Activated CD4-positive, alpha-beta T cell treated with anti-CD3 and anti-CD28 coated beads, Interleukin-2, Interleukin-6, amounts not matched to agents 100 ng/mL and 50 ng/mL, durations not matched to agents 16 hours and 8 hours (primary cell): ENCODE measurements at regions not wholly inside any gene's neighbourhood (a gene's known extent, or its start where the extent isn't known, plus 50 kb on each side); places are given as distances from the start of the nearest gene placed in this dataset.
"Not testable (repeated sequence)": the region's sequence is repeated elsewhere in the genome, so short reads cannot be mapped to it uniquely, and the experiment has no call there.

ENCODE experiments used
- DNase-seq: peaks from one replicate; pipeline ENCODE4 v3.0.0-alpha.2; 2020

DNA sequence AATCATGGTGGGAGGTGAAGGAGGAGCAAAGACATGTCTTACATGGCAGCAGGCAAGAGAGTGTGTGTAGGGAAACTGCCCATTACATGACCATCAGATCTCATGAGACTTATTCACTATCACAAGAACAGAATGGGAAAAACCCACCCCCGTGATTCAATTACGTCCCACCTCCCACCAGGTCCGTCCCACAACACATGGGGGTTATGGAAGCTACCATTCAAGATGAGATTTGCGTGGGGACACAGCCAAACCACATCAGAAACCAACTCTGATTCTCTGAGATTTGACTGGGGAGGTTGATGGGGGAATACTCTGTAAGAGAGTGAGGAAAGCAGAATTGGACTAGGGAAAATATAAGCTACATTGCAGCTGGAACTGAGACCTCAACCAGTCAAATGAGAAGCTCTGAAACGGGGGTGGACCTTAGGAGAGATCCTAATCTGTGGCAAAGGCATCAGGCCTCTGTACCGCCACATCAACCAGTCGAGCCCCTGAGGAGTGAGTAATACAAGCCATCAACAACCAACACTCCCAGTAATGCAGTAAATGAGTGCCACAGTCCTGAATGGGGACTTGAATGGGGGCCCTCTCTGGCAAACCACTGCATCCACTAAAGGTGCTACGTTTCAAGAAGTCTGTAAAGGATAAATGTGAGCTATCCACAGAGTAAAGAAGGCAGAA is 207.9 kb upstream of the GADL1 start:
- peak; percentile 33 for DNase-seq

- no peak for DNase-seq
These were observed 208.7 kb upstream of the GADL1 start for GRCh38 chr3:31103181-31103580.

GRCh38 chr3:31103623-31104180 is 209.2 kb upstream of the GADL1 start:
- no peak for DNase-seq

DNA sequence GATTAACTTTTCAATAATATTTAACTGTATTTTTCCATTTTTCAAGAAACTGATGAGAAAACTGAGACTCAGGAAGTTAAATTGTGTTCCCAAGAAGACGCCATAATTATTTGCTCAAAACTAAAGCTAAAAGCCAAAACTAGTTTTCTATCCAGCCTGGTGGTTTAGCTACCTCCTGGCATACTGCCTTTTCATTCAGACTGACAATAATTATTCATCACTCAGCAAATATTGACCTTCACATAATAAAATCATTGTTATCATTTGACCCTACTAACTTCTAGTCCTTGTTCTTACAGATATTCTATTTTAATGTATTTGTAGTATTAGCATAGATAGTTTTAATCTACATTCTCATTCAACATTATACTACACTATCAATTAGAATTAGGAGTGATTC is 210.6 kb upstream of the GADL1 start:
- no peak for DNase-seq

GRCh38 chr3:31105438-31106077 is 211.1 kb upstream of the GADL1 start:
- DNase-seq, result peak; percentile 78

GRCh38 chr3:31106204-31106603 is 211.7 kb upstream of the GADL1 start:
- no peak for DNase-seq

DNA sequence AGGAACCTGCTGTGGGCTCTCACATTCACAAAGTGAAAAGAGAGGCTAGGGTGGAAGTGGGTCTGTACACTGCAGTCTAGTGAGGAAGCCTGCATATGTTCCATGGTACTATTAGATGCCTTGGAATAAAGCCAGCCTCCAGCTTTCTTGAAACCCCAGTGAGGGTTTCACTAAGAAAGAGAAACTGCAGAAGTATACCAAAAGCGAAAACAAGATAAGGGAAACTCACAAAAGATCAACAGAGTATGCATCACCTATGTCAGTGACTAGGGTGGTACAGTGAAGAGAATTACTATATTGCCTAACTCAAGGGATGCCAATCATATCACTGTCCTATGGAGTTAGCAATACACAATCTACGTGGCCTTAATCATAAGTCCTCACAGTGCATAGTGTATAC is 212.5 kb upstream of the GADL1 start:
- DNase-seq, result peak; percentile 47

- no peak for DNase-seq
These were observed 220.4 kb upstream of the GADL1 start for GRCh38 chr3:31114929-31115283.

DNA sequence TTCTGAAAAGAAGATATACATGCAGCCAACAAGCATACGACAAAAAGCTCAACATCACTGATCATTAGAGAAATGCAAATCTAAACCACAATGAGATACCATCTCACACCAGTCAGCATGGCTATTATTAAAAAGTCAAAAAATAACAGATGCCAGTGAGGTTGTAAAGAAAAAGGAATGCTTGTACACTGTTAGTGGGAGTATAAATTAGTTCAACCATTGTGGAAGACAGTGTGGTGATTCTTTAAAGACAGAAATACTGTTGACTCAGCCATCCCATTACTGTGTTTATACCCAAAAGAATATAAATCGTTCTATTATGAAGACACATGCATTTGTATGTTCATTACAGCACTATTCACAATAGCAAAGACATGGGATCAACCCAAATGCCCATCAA is 221.1 kb upstream of the GADL1 start:
- not testable (repeated sequence) for DNase-seq

DNA sequence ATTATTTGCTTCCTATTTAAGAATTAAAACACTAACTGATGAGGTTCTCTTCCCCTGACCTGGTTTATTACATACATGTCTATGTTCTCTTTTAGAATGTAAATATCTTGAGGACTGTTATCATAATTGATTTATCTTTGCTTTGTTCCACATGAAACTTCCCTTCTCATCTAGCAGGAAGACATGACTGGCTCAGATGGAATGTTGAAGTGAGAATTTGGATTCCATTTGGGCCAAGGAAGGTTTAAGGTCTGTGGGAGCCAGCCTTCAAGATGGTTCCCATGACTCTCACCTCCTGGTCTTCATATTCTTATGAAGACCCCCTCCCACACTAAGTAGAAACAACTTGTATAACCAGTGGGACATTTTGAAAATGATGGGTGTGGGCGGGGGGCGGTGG is 222.2 kb upstream of the GADL1 start:
- DNase-seq, result no peak

- no peak for DNase-seq
These were observed 223.4 kb upstream of the GADL1 start for GRCh38 chr3:31117854-31118253.

DNA sequence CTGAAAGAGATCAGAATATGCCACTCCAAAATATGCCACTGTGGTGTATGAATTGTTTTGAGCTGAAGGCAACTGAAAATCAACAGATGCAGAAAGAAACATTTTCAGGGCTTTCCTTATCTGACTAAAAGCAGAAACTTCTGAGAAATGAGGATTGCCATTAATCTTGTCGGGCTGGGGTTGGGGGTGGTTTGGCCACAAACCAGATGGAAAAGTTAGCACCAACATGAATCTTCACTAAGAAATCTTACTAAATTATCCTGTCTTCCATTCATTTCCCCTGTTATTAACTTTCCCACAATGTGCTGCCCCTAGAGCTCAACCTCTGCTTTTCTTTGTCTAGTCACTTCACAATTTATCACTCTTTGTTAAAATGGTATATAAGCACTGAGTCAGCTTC is 229.9 kb upstream of the GADL1 start:
- no peak for DNase-seq

DNA sequence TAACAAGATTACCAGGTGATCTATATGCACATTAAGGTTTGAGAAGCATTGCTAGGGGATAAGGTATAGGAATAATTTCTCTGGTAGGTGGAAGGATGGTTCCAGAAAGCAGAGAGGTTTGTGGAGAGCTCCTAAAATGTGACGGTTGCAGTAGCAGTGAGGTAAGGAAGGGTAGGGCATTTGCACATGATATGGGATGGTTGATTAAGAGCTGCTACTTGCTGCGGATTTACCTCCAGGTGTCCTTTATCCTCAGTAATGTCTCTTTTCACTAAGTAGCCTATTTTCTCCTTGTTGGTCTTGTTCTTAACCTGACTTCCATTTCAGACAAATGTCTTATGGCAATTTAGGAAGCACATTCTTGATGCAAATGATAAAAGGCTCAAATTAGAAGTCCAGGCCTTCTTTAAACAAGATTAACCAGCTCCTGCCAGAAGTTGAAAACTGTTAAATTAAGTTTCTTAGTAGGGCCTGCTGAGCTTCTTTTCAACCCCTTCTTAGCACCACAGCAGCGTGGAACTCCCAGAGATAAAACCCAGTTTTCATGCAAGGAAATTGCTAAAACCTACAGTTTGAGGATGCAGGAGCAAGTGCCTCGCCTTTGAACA is 231.1 kb upstream of the GADL1 start:
- no peak for DNase-seq

DNA sequence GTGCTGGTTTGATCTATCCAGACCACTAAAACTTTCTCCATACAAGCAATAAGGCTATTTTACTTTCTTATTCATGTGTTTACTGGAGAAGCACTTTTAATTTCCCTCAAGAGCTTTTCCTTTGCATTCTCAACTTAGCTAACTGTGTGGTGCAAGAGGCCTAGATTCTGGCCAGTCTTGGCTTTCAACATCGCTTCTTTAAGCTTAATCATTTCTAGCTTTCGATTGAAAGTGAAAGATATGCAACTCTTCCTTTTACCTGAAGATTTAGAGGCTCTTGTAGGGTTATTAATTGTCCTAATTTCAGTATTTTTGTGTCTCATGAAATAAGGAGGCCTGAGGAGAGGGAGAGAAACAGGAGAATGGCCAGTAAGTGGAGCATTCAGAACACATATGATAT is 234.8 kb upstream of the GADL1 start:
- no peak for DNase-seq

DNA sequence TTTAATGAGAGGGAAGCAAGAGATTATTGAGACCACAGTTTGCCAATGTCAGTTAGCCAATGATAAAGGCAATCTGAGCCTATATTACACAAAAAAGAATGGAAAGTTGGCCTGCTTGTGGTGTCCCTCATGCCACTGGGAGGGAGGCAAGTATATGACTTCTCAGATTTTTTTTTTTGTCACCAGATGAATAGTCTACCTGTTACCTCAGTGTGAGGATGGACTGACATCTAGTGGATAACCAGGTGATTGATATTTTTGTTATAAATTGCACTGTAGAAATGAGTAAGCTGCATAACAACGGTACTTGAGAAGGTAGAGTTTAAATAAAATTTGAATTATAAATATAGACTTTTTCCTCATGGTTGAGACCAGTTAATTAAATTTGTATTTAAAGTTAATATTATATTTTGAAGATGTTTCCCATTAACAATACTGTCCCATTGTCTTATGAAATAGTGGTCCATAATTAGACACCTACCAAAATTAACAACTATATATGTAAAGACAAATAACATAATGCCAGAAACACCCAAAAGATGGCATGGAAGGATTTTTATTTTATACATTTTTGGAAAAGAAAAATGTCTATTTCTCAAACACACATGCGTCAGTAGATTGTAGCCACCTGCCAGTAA is 237.8 kb upstream of the GADL1 start:
- DNase-seq, result peak; percentile 39

DNA sequence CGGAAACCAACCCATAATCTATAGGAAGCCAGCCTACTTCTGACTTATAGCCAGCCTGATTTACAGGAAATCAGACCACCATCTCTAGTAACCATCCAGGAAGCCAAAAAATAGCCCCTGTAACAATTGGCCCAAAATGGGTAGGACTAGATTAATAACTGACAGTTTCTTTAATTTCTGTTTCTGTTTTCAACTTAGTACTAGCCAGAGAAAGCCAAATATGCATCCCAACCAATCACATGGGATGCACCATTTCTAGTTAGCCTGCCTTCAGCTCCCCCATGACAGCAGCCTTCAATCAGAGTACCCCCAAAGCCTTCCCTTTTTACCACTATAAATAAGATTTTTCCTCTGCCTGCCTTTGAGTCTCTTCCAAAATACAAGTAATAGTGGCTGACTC is 239.1 kb upstream of the GADL1 start:
- no peak for DNase-seq

GRCh38 chr3:31135546-31135945 is 241.1 kb upstream of the GADL1 start:
- DNase-seq, result no peak

DNA sequence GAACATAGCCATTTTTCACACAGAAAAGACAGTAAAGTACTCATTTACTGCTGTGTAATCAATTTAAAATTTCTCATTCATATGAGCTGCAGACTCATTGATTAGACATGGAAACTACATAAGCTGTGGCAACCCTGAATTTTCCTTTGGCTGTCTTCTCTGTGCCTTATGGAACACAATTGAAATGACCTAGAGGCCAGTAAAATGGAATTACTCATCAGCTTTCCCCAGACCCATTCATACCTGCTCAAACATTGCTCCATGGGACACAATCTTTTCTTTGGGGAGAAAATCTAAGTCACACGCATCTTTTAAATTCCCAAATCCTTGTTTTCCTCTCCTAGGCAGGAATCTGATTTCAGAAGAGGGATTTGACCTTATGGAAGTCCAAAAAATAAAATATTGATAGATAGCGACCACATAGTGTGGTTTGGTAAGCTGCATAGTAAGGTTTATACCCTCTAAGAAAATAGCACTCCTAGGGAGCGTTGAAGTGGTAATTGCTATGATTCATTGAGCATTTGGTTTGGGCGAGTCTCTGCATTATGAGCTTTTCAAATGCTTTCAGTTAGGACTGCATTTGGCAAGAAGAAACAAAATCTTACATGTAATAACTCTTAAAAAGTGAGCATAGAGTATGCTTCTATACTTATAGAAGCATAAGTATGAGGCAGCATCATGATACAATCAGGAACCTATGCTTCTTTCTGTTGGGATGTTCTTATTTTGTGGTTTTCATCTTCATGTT is 243.4 kb upstream of the GADL1 start:
- no peak for DNase-seq

- DNase-seq, result no peak
These were observed 246.0 kb upstream of the GADL1 start for GRCh38 chr3:31140470-31140869.

GRCh38 chr3:31142139-31142538 is 247.7 kb upstream of the GADL1 start:
- DNase-seq, result no peak

GRCh38 chr3:31142543-31142942 is 248.1 kb upstream of the GADL1 start:
- DNase-seq, result no peak

DNA sequence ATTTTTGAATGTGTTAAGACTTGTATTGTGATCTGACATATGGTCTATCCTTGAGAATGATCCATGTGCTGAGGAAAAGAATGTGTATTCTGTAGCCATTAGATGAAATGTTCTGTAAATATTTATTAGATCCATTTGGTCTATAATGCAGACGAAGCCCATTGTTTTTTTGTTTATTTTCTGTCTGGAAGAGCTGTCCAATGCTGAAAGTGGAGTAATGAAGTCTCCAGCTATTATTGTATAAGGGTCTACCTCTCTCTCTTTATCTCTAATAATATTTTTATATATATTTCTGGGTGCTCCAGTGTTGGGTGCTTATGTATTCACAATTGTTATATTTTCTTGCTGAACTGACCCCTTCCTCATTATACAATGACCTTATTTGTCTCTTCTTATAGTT is 250.6 kb upstream of the GADL1 start:
- no peak for DNase-seq

- no peak for DNase-seq
These were observed 253.1 kb upstream of the GADL1 start for GRCh38 chr3:31147550-31147949.
